IMR-90 (cell line): ENCODE measurements at regions not wholly inside any gene's neighbourhood (a gene's known extent, or its start where the extent isn't known, plus 50 kb on each side); places are given as distances from the start of the nearest gene placed in this dataset.

Experiments
- ATAC-seq: fragments of 200-7000 bp; cut with Tn5 transposase; 2 replicates; pipeline ENCODE4 v1.9.1; 2020; ENCODE audit warnings: low read depth, mild to moderate bottlenecking, moderate library complexity
- BruUV-seq: library from RNA; stranded (reverse); fragments of 400-500 nt; replicated peaks from 2 replicates; lab custom pipeline; 2021; lab: Mats Ljungman, UMichigan
- CTCF ChIA-PET: fragments of 300-600 bp; formaldehyde crosslinking; extraction: SDS; loops from one replicate; lab custom pipeline; 2021; ENCODE audit warnings: antibody characterized with exemption; lab: Yijun Ruan, JAX
- POLR2A ChIA-PET: fragments of 300-600 bp; sonication (Branson Sonifier 250); formaldehyde crosslinking; loops from one replicate; lab custom pipeline; 2022; ENCODE audit warnings: antibody characterized with exemption; ENCODE audit not compliant: unreplicated experiment; lab: Charles Lee
- DNase-seq: peaks from one replicate; pipeline ENCODE4 v3.0.0; 2013
- H2AFZ ChIP-seq: replicated peaks from 2 replicates; pipeline ENCODE3; 2013; ENCODE audit warnings: low read length, mild to moderate bottlenecking; ENCODE audit not compliant: poor library complexity
- H2AK5ac ChIP-seq: 2 replicates; pipeline ENCODE4 v1.6.1; 2013; ENCODE audit warnings: low read depth, low read length, inconsistent platforms
- H2AK9ac ChIP-seq: replicated peaks from 2 replicates; pipeline ENCODE3; 2013; ENCODE audit warnings: mild to moderate bottlenecking, low read depth, low read length, moderate library complexity; ENCODE audit not compliant: poor library complexity
- H2BK120ac ChIP-seq: 2 replicates; pipeline ENCODE4 v1.6.1; 2013; ENCODE audit warnings: low read depth, low read length, inconsistent platforms
- H2BK15ac ChIP-seq: 3 replicates; pipeline ENCODE4 v1.6.1; 2013; ENCODE audit warnings: low read depth, low read length, inconsistent platforms
- H2BK20ac ChIP-seq: 2 replicates; pipeline ENCODE4 v1.6.1; 2013; ENCODE audit warnings: low read depth, mild to moderate bottlenecking, inconsistent platforms, low read length, moderate library complexity
- H2BK5ac ChIP-seq: 2 replicates; pipeline ENCODE4 v1.6.1; 2013; ENCODE audit warnings: mild to moderate bottlenecking, low read depth, low read length, inconsistent platforms; ENCODE audit not compliant: poor library complexity, severe bottlenecking
- H3K14ac ChIP-seq: replicated peaks from 2 replicates; pipeline ENCODE4 v1.6.1; 2013; ENCODE audit warnings: low read depth, low read length, inconsistent platforms
- H3K18ac ChIP-seq: 2 replicates; pipeline ENCODE4 v1.6.1; 2013; ENCODE audit warnings: low read depth, low read length, control low read depth
- H3K23ac ChIP-seq: 2 replicates; pipeline ENCODE4 v1.6.1; 2013; ENCODE audit warnings: low read depth, low read length, inconsistent platforms
- H3K27ac ChIP-seq: 2 replicates; pipeline ENCODE4 v1.5.1; 2013; ENCODE audit warnings: mild to moderate bottlenecking, control low read depth, low read length; ENCODE audit not compliant: insufficient read depth
- H3K27me3 ChIP-seq: 2 replicates; pipeline ENCODE4 v1.6.1; 2013; ENCODE audit warnings: low read length; ENCODE audit not compliant: control insufficient read depth, insufficient read depth
- H3K36me3 ChIP-seq: 2 replicates; pipeline ENCODE4 v1.6.1; 2013; ENCODE audit warnings: low read length, mixed read lengths; ENCODE audit not compliant: control insufficient read depth, insufficient read depth
- H3K4ac ChIP-seq: 2 replicates; pipeline ENCODE4 v1.6.1; 2013; ENCODE audit warnings: low read depth, low read length, inconsistent platforms
- H3K4me1 ChIP-seq: 2 replicates; pipeline ENCODE4 v1.6.1; 2013; ENCODE audit warnings: low read length, mixed read lengths; ENCODE audit not compliant: control insufficient read depth, insufficient read depth
- H3K4me2 ChIP-seq: 2 replicates; pipeline ENCODE4 v1.6.1; 2013; ENCODE audit warnings: low read depth, mild to moderate bottlenecking, control low read depth, low read length, moderate library complexity
- H3K4me3 ChIP-seq: 2 replicates; pipeline ENCODE4 v1.5.1; 2013; ENCODE audit warnings: low read depth, mild to moderate bottlenecking, control low read depth, low read length, moderate library complexity; ENCODE audit not compliant: insufficient read depth
- H3K56ac ChIP-seq: 2 replicates; pipeline ENCODE4 v1.6.1; 2013; ENCODE audit warnings: low read length, inconsistent platforms; ENCODE audit not compliant: insufficient read depth; ENCODE audit errors: extremely low read depth
- H3K79me1 ChIP-seq, 2 experiments: 2 replicates each; pipeline ENCODE4 v1.6.1; 2013; ENCODE audit warnings: low read length in 2 of 2, inconsistent platforms in 1 of 2, low read depth in 1 of 2
- H3K9ac ChIP-seq: 2 replicates; pipeline ENCODE4 v1.6.1; 2013; ENCODE audit warnings: low read depth, low read length, control low read depth
- H3K9me1 ChIP-seq: 2 replicates; pipeline ENCODE4 v1.6.1; 2013; ENCODE audit warnings: low read length, inconsistent platforms; ENCODE audit not compliant: insufficient read depth
- H3K9me3 ChIP-seq: 2 replicates; pipeline ENCODE4 v1.6.1; 2013; ENCODE audit warnings: low read length; ENCODE audit not compliant: control insufficient read depth, insufficient read depth
- H4K20me1 ChIP-seq: 2 replicates; pipeline ENCODE4 v1.6.1; 2013; ENCODE audit warnings: low read length, inconsistent platforms; ENCODE audit not compliant: insufficient read depth
- H4K5ac ChIP-seq: 2 replicates; pipeline ENCODE4 v1.6.1; 2013; ENCODE audit warnings: mild to moderate bottlenecking, low read depth, low read length, control low read depth
- H4K8ac ChIP-seq, 2 experiments: 2 replicates each; pipeline ENCODE4 v1.6.1; 2013; ENCODE audit warnings: low read depth in 2 of 2, low read length in 2 of 2, control low read depth in 1 of 2, inconsistent platforms in 1 of 2
- H4K91ac ChIP-seq: 2 replicates; pipeline ENCODE4 v1.6.1; 2013; ENCODE audit warnings: low read depth, low read length, inconsistent platforms; ENCODE audit not compliant: insufficient read depth
- BHLHE40 ChIP-seq: fragments of 150-350 bp; IDR thresholded peaks from 2 replicates; pipeline ENCODE4 v1.6.1; 2016; ENCODE audit warnings: mild to moderate bottlenecking, low read depth, low read length
- CEBPB ChIP-seq: IDR thresholded peaks from 2 replicates; pipeline ENCODE4 v1.6.1; 2012; ENCODE audit warnings: low read depth, low read length, improper control_type of control experiment
- CHD1 ChIP-seq: IDR thresholded peaks from 2 replicates; pipeline ENCODE4 v1.6.1; 2012; ENCODE audit warnings: low read depth, low read length, improper control_type of control experiment
- CTCF ChIP-seq: conservative IDR thresholded peaks from 2 replicates; pipeline ENCODE4 v1.5.1; 2012; ENCODE audit warnings: mild to moderate bottlenecking, low read depth, low read length, improper control_type of control experiment
- ELK1 ChIP-seq: fragments of 150-350 bp; IDR thresholded peaks from 2 replicates; pipeline ENCODE4 v1.6.1; 2016; ENCODE audit warnings: low read depth, mild to moderate bottlenecking, low read length, moderate library complexity, borderline replicate concordance
- FOS ChIP-seq: fragments of 150-350 bp; IDR thresholded peaks from 2 replicates; pipeline ENCODE4 v1.6.1; 2016; ENCODE audit warnings: low read depth, low read length
- MAFK ChIP-seq: IDR thresholded peaks from 2 replicates; pipeline ENCODE4 v1.6.1; 2012; ENCODE audit warnings: low read depth, low read length, improper control_type of control experiment
- MAZ ChIP-seq: IDR thresholded peaks from 2 replicates; pipeline ENCODE4 v1.6.1; 2012; ENCODE audit warnings: low read depth, mild to moderate bottlenecking, low read length, improper control_type of control experiment, moderate library complexity, borderline replicate concordance
- MXI1 ChIP-seq: IDR thresholded peaks from 2 replicates; pipeline ENCODE4 v1.6.1; 2012; ENCODE audit warnings: low read depth, mild to moderate bottlenecking, low read length, moderate library complexity, borderline replicate concordance
- NFE2L2 ChIP-seq: fragments of 150-350 bp; IDR thresholded peaks from 2 replicates; pipeline ENCODE4 v1.6.1; 2016; ENCODE audit warnings: low read depth, mild to moderate bottlenecking, low read length
- POLR2A ChIP-seq: IDR thresholded peaks from 2 replicates; pipeline ENCODE4 v1.6.1; 2012; ENCODE audit warnings: mild to moderate bottlenecking, low read depth, low read length
- RAD21 ChIP-seq: IDR thresholded peaks from 2 replicates; pipeline ENCODE4 v1.6.1; 2012; ENCODE audit warnings: low read length, improper control_type of control experiment
- RCOR1 ChIP-seq: IDR thresholded peaks from 2 replicates; pipeline ENCODE4 v1.6.1; 2012; ENCODE audit warnings: mild to moderate bottlenecking, low read length, improper control_type of control experiment; ENCODE audit not compliant: insufficient replicate concordance
- RFX5 ChIP-seq: IDR thresholded peaks from 2 replicates; pipeline ENCODE4 v1.8.0; 2012; ENCODE audit warnings: low read depth, mild to moderate bottlenecking, low read length, moderate library complexity
- SMC3 ChIP-seq: fragments of 150-350 bp; IDR thresholded peaks from 2 replicates; pipeline ENCODE4 v1.6.1; 2016; ENCODE audit warnings: low read depth, mild to moderate bottlenecking, antibody characterized with exemption, low read length, moderate library complexity
- USF2 ChIP-seq: fragments of 150-350 bp; IDR thresholded peaks from 2 replicates; pipeline ENCODE4 v1.6.1; 2017; ENCODE audit warnings: mild to moderate bottlenecking, antibody characterized with exemption, low read length, low read depth
- WGBS, 2 experiments: methylation state at CpG; one replicate each; pipeline versions ENCODE4 v1.1.5 to v1.1.7; 2013; ENCODE audit warnings: missing lambda C conversion rate in 2 of 2; ENCODE audit not compliant: insufficient read length in 1 of 2; ENCODE audit errors: extremely low coverage in 2 of 2; 5-methylcytosine and 5-hydroxymethylcytosine counted together
- dilution Hi-C: fragments of 300-500 bp; cut with HindIII; formaldehyde crosslinking; loops from one replicate; pipeline ENCODE4 v1.14.3; 2018; ENCODE audit warnings: low sequenced_read_pairs; ENCODE audit not compliant: unreplicated experiment
- in situ Hi-C: fragments of 300-500 bp; cut with MboI; formaldehyde crosslinking; loops from 3 replicates; pipeline ENCODE4 v1.14.3; 2019; ENCODE audit warnings: low sequenced_read_pairs, inconsistent platforms, mixed read lengths
- intact Hi-C: fragments of 100-400 bp; cut with micrococcal nuclease; formaldehyde crosslinking; loops from 2 replicates; pipeline ENCODE4 v1.10.0; 2022

- Histone ChIP-seq H3K14ac (no peak overlapping the region), H3K36me3 (no peaks in the 10 kb centered on the region), H2AFZ (no peak overlapping the region), H2BK20ac (no peak overlapping the region), H2AK5ac (no peak overlapping the region), H3K56ac (no peak overlapping the region), H3K9me3 (no peaks in the 10 kb centered on the region), H4K8ac (no peak overlapping the region), H3K4me1 (no peaks in the 10 kb centered on the region), H3K9me1 (no peaks in the 10 kb centered on the region), H3K23ac (no peak overlapping the region), H2BK5ac (no peak overlapping the region), H4K91ac (no peak overlapping the region), H4K5ac (no peak overlapping the region), H2AK9ac (no peak overlapping the region), H4K20me1 (no peaks in the 10 kb centered on the region), H3K18ac (no peak overlapping the region), H3K4me2 (no peak overlapping the region), H3K79me1 (no peaks in the 10 kb centered on the region), H3K27me3 (no peaks in the 10 kb centered on the region), H3K4ac (no peak overlapping the region), H3K27ac (no peak overlapping the region), H2BK120ac (no peak overlapping the region), H3K4me3 (no peak overlapping the region), H3K9ac (no peak overlapping the region), H2BK15ac (no peak overlapping the region)
- dilution Hi-C loops (no loop called here), intact Hi-C loops (no loop called here), in situ Hi-C loops (no loop called here)
- ChIA-PET POLR2A (no interaction called here), CTCF (no interaction called here)
- no peak for DNase-seq
- no peak for ATAC-seq
- BruUV-seq, result no TSS peak
- WGBS, 2 experiments, result no CpG with 5 or more reads among the region's 2 CpGs
- TF ChIP-seq RAD21, result no peak
- no peak for TF ChIP-seq RCOR1
- TF ChIP-seq MAFK, result no peak
- TF ChIP-seq NFE2L2, result no peak
- TF ChIP-seq CEBPB, result no peak
- TF ChIP-seq CTCF, result no peak
- TF ChIP-seq FOS, result no peak
- TF ChIP-seq MAZ, result no peak
- TF ChIP-seq ELK1, result no peak
- TF ChIP-seq POLR2A, result no peak
- no peak for TF ChIP-seq MXI1
- no peak for TF ChIP-seq RFX5
- TF ChIP-seq SMC3, result no peak
- TF ChIP-seq USF2, result no peak
- no peak for TF ChIP-seq BHLHE40
- no peak for TF ChIP-seq CHD1
Measured at GRCh38 chr4:82241534-82241933, 132.3 kb downstream of the HNRNPD start.
